Upper lobe of left lung (tissue), 6 donors: ENCODE measurements at regions not wholly inside any gene's neighbourhood (a gene's known extent, or its start where the extent isn't known, plus 50 kb on each side); places are given as distances from the start of the nearest gene placed in this dataset.
A peak's percentile ranks its signal among the peaks of the same experiment; 100 is the strongest.

Experiments used
- ATAC-seq, 2 donors: fragments of 200-7000 bp; cut with Tn5 transposase; one replicate each; pipeline ENCODE4 v1.9.1; 2022; ENCODE audit warnings: mild to moderate bottlenecking in 2 of 2, moderate library complexity in 2 of 2; ENCODE audit not compliant: low FRiP score in 2 of 2
- DNase-seq, 2 donors: peaks; one replicate each; pipeline ENCODE4 v3.0.0-alpha.2; 2019 to 2020
- H3K27ac ChIP-seq, 4 donors: fragments of 200-600 bp; sonication (generic); one replicate each; pipeline ENCODE4 v1.5.1; 2016 to 2019
- H3K27me3 ChIP-seq, 4 donors: fragments of 200-600 bp; sonication (generic); one replicate each; pipeline ENCODE4 v1.5.1; 2017 to 2019
- H3K36me3 ChIP-seq, 4 donors: fragments of 200-600 bp; sonication (generic); one replicate each; pipeline ENCODE4 v1.5.1; 2016 to 2019
- H3K4me1 ChIP-seq, 4 donors: fragments of 200-600 bp; sonication (generic); one replicate each; pipeline ENCODE4 v1.5.1; 2018 to 2019
- H3K4me3 ChIP-seq, 4 donors: fragments of 200-600 bp; sonication (generic); one replicate each; pipeline ENCODE4 v1.5.1; 2017 to 2019; ENCODE audit warnings: mild to moderate bottlenecking in 2 of 4, moderate library complexity in 1 of 4
- H3K9me3 ChIP-seq, 4 donors: fragments of 200-600 bp; sonication (generic); one replicate each; pipeline ENCODE4 v1.5.1; 2018 to 2019
- CTCF ChIP-seq, 6 experiments: fragments of 450-650 bp in 4 of 6; fragments of 200-600 bp in 2 of 6; sonication (generic) in 2 of 6; IDR thresholded peaks; one replicate each; pipeline ENCODE4 v1.5.1; 2016 to 2019; ENCODE audit warnings: antibody characterized with exemption in 6 of 6
- EP300 ChIP-seq, 4 donors: sonication (generic); formaldehyde crosslinking; IDR thresholded peaks; one replicate each; pipeline ENCODE4 v1.5.1; 2017; ENCODE audit warnings: antibody characterized with exemption in 4 of 4, control low read depth in 2 of 4
- POLR2A ChIP-seq, 4 donors: fragments of 450-650 bp; IDR thresholded peaks; one replicate each; pipeline ENCODE4 v1.5.1; 2016 to 2017; ENCODE audit warnings: antibody characterized with exemption in 4 of 4, mild to moderate bottlenecking in 2 of 4
- POLR2AphosphoS5 ChIP-seq, 2 donors: sonication (generic); formaldehyde crosslinking; IDR thresholded peaks; one replicate each; pipeline ENCODE4 v1.5.1; 2017; ENCODE audit warnings: antibody characterized with exemption in 2 of 2
- WGBS, 2 donors: methylation state at CpG; one replicate each; pipeline ENCODE4 v1.1.5; 2017 to 2018; 5-methylcytosine and 5-hydroxymethylcytosine counted together
- donor health status: DM: no; HTN: no; CAD: no; lungs with moderate emphysema.
- donor health status: DM: no; HTN: yes; CAD: no; lungs with severe emphysema.

GRCh38 chrX:131745942-131746489 lies 202.1 kb downstream of the OR13H1 start:
- no peak for ATAC-seq
- H3K4me3 ChIP-seq, result peak overlapping the region in 1 of 4 donors; percentile 41

GRCh38 chrX:131746491-131746968 lies 202.7 kb downstream of the OR13H1 start:
- DNase-seq (peak in 1 of 2 donors; percentile 68), ATAC-seq (peak in 1 of 2 donors; percentile 88)
- H3K4me1 ChIP-seq, result peaks cover 0 to 4% (median 2%) of the 10 kb centered on the region in 4 donors
- H3K27me3 ChIP-seq, result no peaks in the 10 kb centered on the region
- TF ChIP-seq EP300 (IDR thresholded peaks at IDR 0.05), result no peak
- peak in 4 of 6 experiments; percentile 38 to 69 (median 52) for TF ChIP-seq CTCF (IDR thresholded peaks at IDR 0.05)
- TF ChIP-seq POLR2AphosphoS5 (IDR thresholded peaks at IDR 0.05), result peak; percentile 47 to 72
- TF ChIP-seq POLR2A (IDR thresholded peaks at IDR 0.05), result no peak
- H3K27ac ChIP-seq, result peak overlapping the region in 2 of 4 donors; percentile 83 to 88
- no peaks in the 10 kb centered on the region for H3K36me3 ChIP-seq
- H3K9me3 ChIP-seq, result no peaks in the 10 kb centered on the region
- WGBS, 2 donors, result 49 to 95% methylated on average over 9 to 14 of the region's 14 CpGs
- peak overlapping the region in 2 of 4 donors; percentile 36 to 41 for H3K4me3 ChIP-seq

More at GRCh38 chrX:131745942-131746489, 202.1 kb downstream of the OR13H1 start:
- H3K27me3 ChIP-seq, result no peaks in the 10 kb centered on the region
- peaks cover 0 to 4% (median 2%) of the 10 kb centered on the region in 4 donors for H3K4me1 ChIP-seq
- peak overlapping the region in 2 of 4 donors; percentile 83 to 88 for H3K27ac ChIP-seq
- WGBS, 2 donors, result 52 to 85% methylated on average over 5 of the region's 5 CpGs
- H3K36me3 ChIP-seq, result no peaks in the 10 kb centered on the region
- DNase-seq, result no peak
- TF ChIP-seq POLR2AphosphoS5 (IDR thresholded peaks at IDR 0.05) (no peak), EP300 (IDR thresholded peaks at IDR 0.05) (no peak), POLR2A (IDR thresholded peaks at IDR 0.05) (no peak), CTCF (IDR thresholded peaks at IDR 0.05) (no peak)
- H3K9me3 ChIP-seq, result no peaks in the 10 kb centered on the region

- ATAC-seq (peak in 1 of 2 donors; percentile 89), DNase-seq (peak in 1 of 2 donors; percentile 75)
- H3K9me3 ChIP-seq, result no peaks in the 10 kb centered on the region
- TF ChIP-seq POLR2AphosphoS5 (IDR thresholded peaks at IDR 0.05), result peak; percentile 38 to 66
- no peak for TF ChIP-seq POLR2A (IDR thresholded peaks at IDR 0.05)
- peak in 4 of 6 experiments; percentile 18 to 59 (median 41) for TF ChIP-seq CTCF (IDR thresholded peaks at IDR 0.05)
- WGBS, 2 donors, result 51 to 89% methylated on average over 9 of the region's 9 CpGs
- H3K4me3 ChIP-seq, result peak overlapping the region in 2 of 4 donors; percentile 36 to 41
- no peaks in the 10 kb centered on the region for H3K36me3 ChIP-seq
- H3K27me3 ChIP-seq, result no peaks in the 10 kb centered on the region
- peak overlapping the region in 2 of 4 donors; percentile 83 to 88 for H3K27ac ChIP-seq
- H3K4me1 ChIP-seq, result peaks cover 0 to 4% (median 1%) of the 10 kb centered on the region in 4 donors
These were observed 203.3 kb downstream of the OR13H1 start for GRCh38 chrX:131747173-131747572.

- Histone ChIP-seq H3K4me3 (peak overlapping the region in 2 of 4 donors; percentile 1 to 44), H3K9me3 (no peaks in the 10 kb centered on the region), H3K27me3 (no peaks in the 10 kb centered on the region), H3K36me3 (no peaks in the 10 kb centered on the region), H3K27ac (peak overlapping the region in 2 of 4 donors; percentile 39 to 86), H3K4me1 (no peaks in the 10 kb centered on the region)
- TF ChIP-seq CTCF (IDR thresholded peaks at IDR 0.05), result peak in 3 of 6 experiments; percentile 14 to 29 (median 21)
- no peak for TF ChIP-seq POLR2A (IDR thresholded peaks at IDR 0.05)
- 54 to 86% methylated on average over 15 to 24 of the region's 24 CpGs for WGBS, 2 donors
- DNase-seq, result peak in 1 of 2 donors; percentile 78
- peak in 1 of 2 donors; percentile 89 for ATAC-seq
These were observed 208.8 kb downstream of the OR13H1 start for GRCh38 chrX:131752493-131753198.
